Neural cell (in vitro differentiated cells): ENCODE measurements at regions not wholly inside any gene's neighbourhood (a gene's known extent, or its start where the extent isn't known, plus 50 kb on each side); places are given as distances from the start of the nearest gene placed in this dataset.

Source experiments
- H2AFZ ChIP-seq: fragments of 200-600, 300-800 bp; sonication (generic), shearing (Covaris generic); 2 replicates; pipeline ENCODE4 v1.6.0; 2014; ENCODE audit warnings: low read depth, mild to moderate bottlenecking, antibody characterized with exemption, low read length, moderate library complexity
- H3F3A ChIP-seq: fragments of 200-600 bp; shearing (Covaris generic); 2 replicates; pipeline ENCODE4 v1.6.1; 2016; ENCODE audit warnings: mild to moderate bottlenecking, moderate library complexity, mixed read lengths, antibody characterized with exemption, low read length; ENCODE audit not compliant: insufficient read depth, poor library complexity, severe bottlenecking
- H3K27ac ChIP-seq: fragments of 200-600, 300-800 bp; sonication (generic), shearing (Covaris generic); 2 replicates; pipeline ENCODE4 v1.5.1; 2014; ENCODE audit warnings: mild to moderate bottlenecking, low read length, moderate library complexity
- H3K27me3 ChIP-seq: fragments of 300-800, 200-600 bp; sonication (generic), shearing (Covaris generic); 2 replicates; pipeline ENCODE4 v1.6.0; 2014; ENCODE audit warnings: mild to moderate bottlenecking, low read depth, low read length, moderate library complexity; ENCODE audit not compliant: insufficient read depth
- H3K36me3 ChIP-seq: fragments of 300-800, 200-600 bp; sonication (generic), shearing (Covaris generic); 2 replicates; pipeline ENCODE4 v1.5.1; 2014; ENCODE audit warnings: mild to moderate bottlenecking, antibody characterized with exemption, low read length, moderate library complexity; ENCODE audit not compliant: insufficient read depth
- H3K4me2 ChIP-seq: fragments of 300-800, 200-600 bp; sonication (generic), shearing (Covaris generic); 2 replicates; pipeline ENCODE4 v1.6.0; 2014; ENCODE audit warnings: mild to moderate bottlenecking, low read length
- H3K4me3 ChIP-seq: fragments of 300-800, 200-600 bp; sonication (generic), shearing (Covaris generic); 2 replicates; pipeline ENCODE4 v1.5.1; 2014; ENCODE audit warnings: mild to moderate bottlenecking, low read length, moderate library complexity
- H3K79me2 ChIP-seq: fragments of 200-600 bp; shearing (Covaris generic); replicated peaks from 2 replicates; pipeline ENCODE4 v1.6.0; 2014; ENCODE audit warnings: mild to moderate bottlenecking, low read length, moderate library complexity; ENCODE audit not compliant: insufficient read depth
- H3K9ac ChIP-seq: fragments of 300-800, 200-600 bp; sonication (generic), shearing (Covaris generic); 2 replicates; pipeline ENCODE4 v1.6.1; 2016; ENCODE audit warnings: mild to moderate bottlenecking, low read length, mixed read lengths
- H3K9me2 ChIP-seq: fragments of 200-600 bp; shearing (Covaris generic); 2 replicates; pipeline ENCODE4 v1.6.1; 2016; ENCODE audit warnings: mild to moderate bottlenecking, low read length, mixed read lengths; ENCODE audit not compliant: insufficient read depth
- H3K9me3 ChIP-seq: fragments of 200-600, 300-800 bp; sonication (generic), shearing (Covaris generic); 2 replicates; pipeline ENCODE4 v1.6.1; 2016; ENCODE audit warnings: mild to moderate bottlenecking, mixed run types, low read length, moderate library complexity, mixed read lengths
- H4K20me1 ChIP-seq: fragments of 200-600 bp; shearing (Covaris generic); 2 replicates; pipeline ENCODE4 v1.6.1; 2016; ENCODE audit warnings: mild to moderate bottlenecking, mixed run types; ENCODE audit not compliant: insufficient read depth
- EP300 ChIP-seq: fragments of 450-650 bp; conservative IDR thresholded peaks from 2 replicates; pipeline ENCODE4 v1.6.1; 2014; ENCODE audit warnings: antibody characterized with exemption, mild to moderate bottlenecking, moderate library complexity; ENCODE audit not compliant: poor library complexity, severe bottlenecking
- EZH2 ChIP-seq: fragments of 200-600, 300-800 bp; shearing (Covaris generic), sonication (generic); IDR thresholded peaks from 2 replicates; pipeline ENCODE4 v1.6.1; 2014; ENCODE audit warnings: antibody characterized with exemption, low read length, borderline replicate concordance, mild to moderate bottlenecking; ENCODE audit not compliant: insufficient read depth, poor library complexity, severe bottlenecking
- MXI1 ChIP-seq: fragments of 450-650 bp; conservative IDR thresholded peaks from 2 replicates; pipeline ENCODE4 v1.6.1; 2014; ENCODE audit warnings: antibody characterized with exemption, mild to moderate bottlenecking; ENCODE audit not compliant: poor library complexity, severe bottlenecking
- POLR2AphosphoS5 ChIP-seq: IDR thresholded peaks from 2 replicates; pipeline ENCODE4 v1.6.1; 2012
- RAD21 ChIP-seq: fragments of 450-650 bp; conservative IDR thresholded peaks from 2 replicates; pipeline ENCODE4 v1.6.1; 2014; ENCODE audit warnings: antibody characterized with exemption, mild to moderate bottlenecking, moderate library complexity
- SMC3 ChIP-seq: fragments of 450-650 bp; conservative IDR thresholded peaks from 2 replicates; pipeline ENCODE4 v1.6.1; 2014; ENCODE audit warnings: antibody characterized with exemption, mild to moderate bottlenecking, moderate library complexity; ENCODE audit not compliant: poor library complexity
- TAF1 ChIP-seq: IDR thresholded peaks from 2 replicates; pipeline ENCODE4 v1.6.1; 2012; ENCODE audit warnings: low read depth
- TF ChIP-seq, protein P1 (sequence below): IDR thresholded peaks from 2 replicates; pipeline ENCODE4 v1.6.1; 2012; ENCODE audit warnings: borderline replicate concordance
- TF ChIP-seq, protein P2 (sequence below): fragments of 450-650 bp; IDR thresholded peaks from 2 replicates; pipeline ENCODE4 v1.5.1; 2014; ENCODE audit warnings: antibody characterized with exemption, mild to moderate bottlenecking, moderate library complexity; ENCODE audit not compliant: poor library complexity, severe bottlenecking

DNA sequence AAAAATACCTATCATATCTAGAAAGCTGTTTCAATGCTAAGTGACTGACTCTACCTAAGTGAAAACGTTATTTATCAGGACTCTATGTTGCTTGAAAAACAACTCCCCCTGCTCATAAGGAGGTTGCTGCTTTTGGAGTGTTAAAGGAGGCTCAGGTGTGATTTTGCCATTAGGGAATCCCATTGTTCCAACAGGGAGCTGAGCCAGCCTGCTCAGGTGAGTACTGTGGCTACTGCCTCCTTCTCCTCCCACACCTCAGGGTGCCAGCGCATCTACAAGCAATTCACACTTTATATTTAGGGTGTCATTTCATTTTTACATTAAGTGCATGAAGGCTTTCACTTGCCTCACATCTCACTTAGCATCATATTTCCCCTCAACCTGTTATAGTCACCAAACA lies 84.7 kb downstream of the SEM1 start:
- H3K4me3 ChIP-seq, result no peak overlapping the region
- H3K9ac ChIP-seq, result no peak overlapping the region
- no peak overlapping the region for H3K27ac ChIP-seq
- no peaks in the 10 kb centered on the region for H3F3A ChIP-seq
- no peaks in the 10 kb centered on the region for H3K79me2 ChIP-seq
- H3K36me3 ChIP-seq, result no peaks in the 10 kb centered on the region
- no peak overlapping the region for H2AFZ ChIP-seq
- TF ChIP-seq EZH2 (no peak), EP300 (no peak), RAD21 (no peak), SMC3 (no peak), TAF1 (no peak), MXI1 (no peak), POLR2AphosphoS5 (no peak)
- TF ChIP-seq, protein P1, sequence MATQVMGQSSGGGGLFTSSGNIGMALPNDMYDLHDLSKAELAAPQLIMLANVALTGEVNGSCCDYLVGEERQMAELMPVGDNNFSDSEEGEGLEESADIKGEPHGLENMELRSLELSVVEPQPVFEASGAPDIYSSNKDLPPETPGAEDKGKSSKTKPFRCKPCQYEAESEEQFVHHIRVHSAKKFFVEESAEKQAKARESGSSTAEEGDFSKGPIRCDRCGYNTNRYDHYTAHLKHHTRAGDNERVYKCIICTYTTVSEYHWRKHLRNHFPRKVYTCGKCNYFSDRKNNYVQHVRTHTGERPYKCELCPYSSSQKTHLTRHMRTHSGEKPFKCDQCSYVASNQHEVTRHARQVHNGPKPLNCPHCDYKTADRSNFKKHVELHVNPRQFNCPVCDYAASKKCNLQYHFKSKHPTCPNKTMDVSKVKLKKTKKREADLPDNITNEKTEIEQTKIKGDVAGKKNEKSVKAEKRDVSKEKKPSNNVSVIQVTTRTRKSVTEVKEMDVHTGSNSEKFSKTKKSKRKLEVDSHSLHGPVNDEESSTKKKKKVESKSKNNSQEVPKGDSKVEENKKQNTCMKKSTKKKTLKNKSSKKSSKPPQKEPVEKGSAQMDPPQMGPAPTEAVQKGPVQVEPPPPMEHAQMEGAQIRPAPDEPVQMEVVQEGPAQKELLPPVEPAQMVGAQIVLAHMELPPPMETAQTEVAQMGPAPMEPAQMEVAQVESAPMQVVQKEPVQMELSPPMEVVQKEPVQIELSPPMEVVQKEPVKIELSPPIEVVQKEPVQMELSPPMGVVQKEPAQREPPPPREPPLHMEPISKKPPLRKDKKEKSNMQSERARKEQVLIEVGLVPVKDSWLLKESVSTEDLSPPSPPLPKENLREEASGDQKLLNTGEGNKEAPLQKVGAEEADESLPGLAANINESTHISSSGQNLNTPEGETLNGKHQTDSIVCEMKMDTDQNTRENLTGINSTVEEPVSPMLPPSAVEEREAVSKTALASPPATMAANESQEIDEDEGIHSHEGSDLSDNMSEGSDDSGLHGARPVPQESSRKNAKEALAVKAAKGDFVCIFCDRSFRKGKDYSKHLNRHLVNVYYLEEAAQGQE, result no peak
- TF ChIP-seq, protein P2, sequence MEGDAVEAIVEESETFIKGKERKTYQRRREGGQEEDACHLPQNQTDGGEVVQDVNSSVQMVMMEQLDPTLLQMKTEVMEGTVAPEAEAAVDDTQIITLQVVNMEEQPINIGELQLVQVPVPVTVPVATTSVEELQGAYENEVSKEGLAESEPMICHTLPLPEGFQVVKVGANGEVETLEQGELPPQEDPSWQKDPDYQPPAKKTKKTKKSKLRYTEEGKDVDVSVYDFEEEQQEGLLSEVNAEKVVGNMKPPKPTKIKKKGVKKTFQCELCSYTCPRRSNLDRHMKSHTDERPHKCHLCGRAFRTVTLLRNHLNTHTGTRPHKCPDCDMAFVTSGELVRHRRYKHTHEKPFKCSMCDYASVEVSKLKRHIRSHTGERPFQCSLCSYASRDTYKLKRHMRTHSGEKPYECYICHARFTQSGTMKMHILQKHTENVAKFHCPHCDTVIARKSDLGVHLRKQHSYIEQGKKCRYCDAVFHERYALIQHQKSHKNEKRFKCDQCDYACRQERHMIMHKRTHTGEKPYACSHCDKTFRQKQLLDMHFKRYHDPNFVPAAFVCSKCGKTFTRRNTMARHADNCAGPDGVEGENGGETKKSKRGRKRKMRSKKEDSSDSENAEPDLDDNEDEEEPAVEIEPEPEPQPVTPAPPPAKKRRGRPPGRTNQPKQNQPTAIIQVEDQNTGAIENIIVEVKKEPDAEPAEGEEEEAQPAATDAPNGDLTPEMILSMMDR, result no peak
- H3K4me2 ChIP-seq, result no peak overlapping the region
- H3K27me3 ChIP-seq, result no peaks in the 10 kb centered on the region
- H3K9me2 ChIP-seq, result no peaks in the 10 kb centered on the region
- H3K9me3 ChIP-seq, result no peaks in the 10 kb centered on the region
- no peaks in the 10 kb centered on the region for H4K20me1 ChIP-seq

DNA sequence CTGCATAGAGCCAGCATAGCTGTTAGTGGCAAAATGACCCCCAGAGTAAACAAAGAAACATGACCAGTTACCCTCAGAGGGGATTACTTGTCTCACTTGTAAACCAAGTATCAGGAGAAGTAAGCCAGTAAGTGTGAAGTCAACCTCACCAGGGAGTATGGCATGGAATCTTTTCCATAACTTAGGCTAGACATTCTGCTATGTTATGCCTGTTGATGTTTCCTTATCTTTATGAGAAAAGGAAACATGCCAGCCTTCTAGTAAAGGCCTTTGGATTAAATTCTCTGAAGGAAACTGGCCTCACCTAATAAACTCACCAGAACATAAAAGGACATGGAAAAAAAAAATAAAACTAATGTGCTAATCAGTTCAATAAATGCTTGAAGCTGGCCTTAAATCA lies 87.7 kb downstream of the SEM1 start:
- no peak overlapping the region for H2AFZ ChIP-seq
- H3K4me2 ChIP-seq, result no peak overlapping the region
- no peaks in the 10 kb centered on the region for H3F3A ChIP-seq
- no peaks in the 10 kb centered on the region for H3K9me2 ChIP-seq
- H3K36me3 ChIP-seq, result no peaks in the 10 kb centered on the region
- no peak overlapping the region for H3K9ac ChIP-seq
- no peak overlapping the region for H3K27ac ChIP-seq
- H3K4me3 ChIP-seq, result no peak overlapping the region
- H3K27me3 ChIP-seq, result no peaks in the 10 kb centered on the region
- H3K79me2 ChIP-seq, result no peaks in the 10 kb centered on the region
- H3K9me3 ChIP-seq, result no peaks in the 10 kb centered on the region
- H4K20me1 ChIP-seq, result no peaks in the 10 kb centered on the region
- TF ChIP-seq, protein P1, result no peak
- TF ChIP-seq TAF1, result no peak
- no peak for TF ChIP-seq MXI1
- TF ChIP-seq POLR2AphosphoS5, result no peak
- TF ChIP-seq, protein P2, result no peak
- TF ChIP-seq SMC3, result no peak
- no peak for TF ChIP-seq EP300
- no peak for TF ChIP-seq RAD21
- TF ChIP-seq EZH2, result no peak
